Smooth muscle cell (in vitro differentiated cells): ENCODE measurements at regions not wholly inside any gene's neighbourhood (a gene's known extent, or its start where the extent isn't known, plus 50 kb on each side); places are given as distances from the start of the nearest gene placed in this dataset.
"Not testable (repeated sequence)": the region's sequence is repeated elsewhere in the genome, so short reads cannot be mapped to it uniquely, and the experiment has no call there.

Experiments
- DNase-seq: peaks from one replicate; lab custom pipeline; 2025; ENCODE audit not compliant: unreplicated experiment; lab: John Stamatoyannopoulos, UW
- H2AFZ ChIP-seq: fragments of 200-600 bp; sonication (generic); 2 replicates; pipeline ENCODE4 v1.6.0; 2016; ENCODE audit warnings: antibody characterized with exemption, low read depth, mild to moderate bottlenecking
- H3F3A ChIP-seq: fragments of 200-600 bp; sonication (generic); 2 replicates; pipeline ENCODE4 v1.6.0; 2017; ENCODE audit warnings: antibody characterized with exemption, low read depth
- H3K27ac ChIP-seq: fragments of 200-600 bp; sonication (generic); 2 replicates; pipeline ENCODE4 v1.5.1; 2016; ENCODE audit warnings: low read depth, mild to moderate bottlenecking
- H3K27me3 ChIP-seq: fragments of 200-600 bp; sonication (generic); 2 replicates; pipeline ENCODE4 v1.6.1; 2016; ENCODE audit warnings: low read depth, mild to moderate bottlenecking
- H3K36me3 ChIP-seq: fragments of 200-600 bp; sonication (generic); 2 replicates; pipeline ENCODE4 v1.5.1; 2016; ENCODE audit warnings: low read depth
- H3K4me1 ChIP-seq: fragments of 200-600 bp; sonication (generic); 2 replicates; pipeline ENCODE4 v1.5.1; 2016; ENCODE audit warnings: low read depth
- H3K4me2 ChIP-seq: fragments of 200-600 bp; sonication (generic); 2 replicates; pipeline ENCODE4 v1.6.0; 2016; ENCODE audit warnings: mild to moderate bottlenecking
- H3K4me3 ChIP-seq: fragments of 200-600 bp; sonication (generic); 2 replicates; pipeline ENCODE4 v1.5.1; 2016; ENCODE audit warnings: mild to moderate bottlenecking
- H3K79me2 ChIP-seq: fragments of 200-600 bp; sonication (generic); 2 replicates; pipeline ENCODE4 v1.6.0; 2016; ENCODE audit warnings: low read depth, mild to moderate bottlenecking
- H3K9ac ChIP-seq: fragments of 200-600 bp; sonication (generic); 2 replicates; pipeline ENCODE4 v1.6.0; 2016; ENCODE audit warnings: low read depth
- H3K9me3 ChIP-seq: fragments of 200-600 bp; sonication (generic); replicated peaks from 2 replicates; pipeline ENCODE4 v1.5.1; 2016; ENCODE audit warnings: low read depth
- H4K20me1 ChIP-seq: fragments of 200-600 bp; sonication (generic); 2 replicates; pipeline ENCODE4 v1.6.0; 2016; ENCODE audit warnings: low read depth
- WGBS: methylation state at CpG from one replicate; pipeline ENCODE4 v1.1.7; 2016; ENCODE audit warnings: low lambda C conversion rate; 5-methylcytosine and 5-hydroxymethylcytosine counted together
- TF ChIP-seq, protein P1 (sequence below): fragments of 200-600 bp; sonication (generic); IDR thresholded peaks from 2 replicates; pipeline ENCODE4 v1.5.1; 2017; ENCODE audit warnings: borderline replicate concordance, mild to moderate bottlenecking, antibody characterized with exemption; ENCODE audit not compliant: insufficient read depth, poor library complexity, severe bottlenecking

DNA sequence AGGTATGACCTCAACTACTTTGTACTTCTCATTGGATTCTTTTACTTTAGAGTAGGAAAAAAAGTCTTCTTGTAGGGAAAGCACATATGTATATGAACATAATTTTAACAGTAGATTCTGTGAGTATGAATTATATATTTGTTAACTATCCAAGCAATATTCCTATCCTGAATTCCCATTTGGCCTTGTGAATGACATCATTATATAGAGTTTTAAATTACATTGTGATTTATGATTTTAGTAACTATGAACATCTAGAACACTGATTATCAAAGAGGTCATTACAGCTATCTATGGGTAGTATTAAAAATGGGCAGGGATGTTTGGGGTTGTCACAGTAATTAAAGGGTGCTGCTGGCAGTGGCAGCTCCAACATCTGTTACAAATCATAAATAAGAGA lies 163.9 kb upstream of the TFAP2D start:
- H3K79me2 ChIP-seq = no peaks in the 10 kb centered on the region
- no peak overlapping the region for H3K4me2 ChIP-seq
- no peaks in the 10 kb centered on the region for H3K36me3 ChIP-seq
- H3F3A ChIP-seq = no peaks in the 10 kb centered on the region
- no peaks in the 10 kb centered on the region for H3K9me3 ChIP-seq
- no peak overlapping the region for H3K4me3 ChIP-seq
- no peaks in the 10 kb centered on the region for H4K20me1 ChIP-seq
- no peak overlapping the region for H3K9ac ChIP-seq
- H3K4me1 ChIP-seq = no peaks in the 10 kb centered on the region
- TF ChIP-seq, protein P1, sequence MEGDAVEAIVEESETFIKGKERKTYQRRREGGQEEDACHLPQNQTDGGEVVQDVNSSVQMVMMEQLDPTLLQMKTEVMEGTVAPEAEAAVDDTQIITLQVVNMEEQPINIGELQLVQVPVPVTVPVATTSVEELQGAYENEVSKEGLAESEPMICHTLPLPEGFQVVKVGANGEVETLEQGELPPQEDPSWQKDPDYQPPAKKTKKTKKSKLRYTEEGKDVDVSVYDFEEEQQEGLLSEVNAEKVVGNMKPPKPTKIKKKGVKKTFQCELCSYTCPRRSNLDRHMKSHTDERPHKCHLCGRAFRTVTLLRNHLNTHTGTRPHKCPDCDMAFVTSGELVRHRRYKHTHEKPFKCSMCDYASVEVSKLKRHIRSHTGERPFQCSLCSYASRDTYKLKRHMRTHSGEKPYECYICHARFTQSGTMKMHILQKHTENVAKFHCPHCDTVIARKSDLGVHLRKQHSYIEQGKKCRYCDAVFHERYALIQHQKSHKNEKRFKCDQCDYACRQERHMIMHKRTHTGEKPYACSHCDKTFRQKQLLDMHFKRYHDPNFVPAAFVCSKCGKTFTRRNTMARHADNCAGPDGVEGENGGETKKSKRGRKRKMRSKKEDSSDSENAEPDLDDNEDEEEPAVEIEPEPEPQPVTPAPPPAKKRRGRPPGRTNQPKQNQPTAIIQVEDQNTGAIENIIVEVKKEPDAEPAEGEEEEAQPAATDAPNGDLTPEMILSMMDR = no peak
- no peak for DNase-seq
- H3K27ac ChIP-seq = no peak overlapping the region
- H3K27me3 ChIP-seq = no peaks in the 10 kb centered on the region
- no peak overlapping the region for H2AFZ ChIP-seq

GRCh38 chr6:50555982-50556381 lies 157.3 kb upstream of the TFAP2D start:
- DNase-seq = no peak
- H2AFZ ChIP-seq = no peak overlapping the region
- H3K79me2 ChIP-seq = no peaks in the 10 kb centered on the region
- H3K27me3 ChIP-seq = no peaks in the 10 kb centered on the region
- H3K36me3 ChIP-seq = no peaks in the 10 kb centered on the region
- 74% methylated on average over 2 of the region's 2 CpGs for WGBS
- no peak overlapping the region for H3K4me2 ChIP-seq
- no peaks in the 10 kb centered on the region for H3K9me3 ChIP-seq
- TF ChIP-seq, protein P1 = no peak
- H3K9ac ChIP-seq = no peak overlapping the region
- no peaks in the 10 kb centered on the region for H3K4me1 ChIP-seq
- no peak overlapping the region for H3K27ac ChIP-seq
- no peaks in the 10 kb centered on the region for H3F3A ChIP-seq
- H4K20me1 ChIP-seq = no peaks in the 10 kb centered on the region
- no peak overlapping the region for H3K4me3 ChIP-seq

GRCh38 chr6:50565004-50565403 lies 148.3 kb upstream of the TFAP2D start:
- Histone ChIP-seq H3K27ac (no peak overlapping the region), H3K4me3 (no peak overlapping the region), H2AFZ (no peak overlapping the region), H3K4me2 (no peak overlapping the region), H3F3A (no peaks in the 10 kb centered on the region), H3K36me3 (no peaks in the 10 kb centered on the region), H3K79me2 (no peaks in the 10 kb centered on the region), H3K27me3 (no peaks in the 10 kb centered on the region), H4K20me1 (no peaks in the 10 kb centered on the region), H3K9me3 (no peaks in the 10 kb centered on the region), H3K9ac (no peak overlapping the region), H3K4me1 (no peaks in the 10 kb centered on the region)
- 96% methylated on average over 1 of the region's 1 CpG for WGBS
- no peak for DNase-seq
- TF ChIP-seq, protein P1 = no peak

DNA sequence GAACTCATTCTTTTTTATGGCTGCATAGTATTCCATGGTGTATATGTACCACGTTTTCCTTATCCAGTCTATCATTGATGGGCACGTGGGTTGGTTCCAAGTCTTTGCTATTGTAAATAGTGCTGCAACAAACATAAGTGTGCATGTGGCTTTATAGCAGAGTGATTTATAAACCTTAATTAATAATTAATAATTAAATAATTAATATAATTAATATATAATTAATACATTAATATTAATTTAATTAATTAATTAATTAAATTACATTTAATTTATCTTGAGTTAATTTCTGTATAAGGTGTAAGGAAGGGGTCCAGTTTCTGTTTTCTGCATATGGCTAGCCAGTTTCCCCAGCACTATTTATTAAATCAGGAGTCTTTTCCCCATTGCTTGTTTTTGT lies 142.1 kb upstream of the TFAP2D start:
- H3K4me1 ChIP-seq, DNase-seq, H3K4me2 ChIP-seq, H3K9me3 ChIP-seq, H3K27me3 ChIP-seq, H3K4me3 ChIP-seq, H4K20me1 ChIP-seq, H3F3A ChIP-seq, H2AFZ ChIP-seq, H3K36me3 ChIP-seq, H3K79me2 ChIP-seq, H3K27ac ChIP-seq, H3K9ac ChIP-seq: not testable (repeated sequence)
- WGBS = 97% methylated on average over 2 of the region's 2 CpGs
